Testis (tissue), 2 donors: ENCODE measurements at regions not wholly inside any gene's neighbourhood (a gene's known extent, or its start where the extent isn't known, plus 50 kb on each side); places are given as distances from the start of the nearest gene placed in this dataset.

Experiments
- DNase-seq: peaks from one replicate; pipeline ENCODE4 v3.0.0-alpha.2; 2019
- H3K27ac ChIP-seq, 2 donors: fragments of 200-600 bp; sonication (generic); one replicate each; pipeline ENCODE4 v1.5.1; 2019
- H3K27me3 ChIP-seq: fragments of 200-600 bp; sonication (generic); one replicate; pipeline ENCODE4 v1.5.1; 2019
- H3K36me3 ChIP-seq: fragments of 200-600 bp; sonication (generic); one replicate; pipeline ENCODE4 v1.5.1; 2017; ENCODE audit warnings: low read depth; ENCODE audit errors: missing control alignments
- H3K4me1 ChIP-seq: fragments of 200-600 bp; sonication (generic); one replicate; pipeline ENCODE4 v1.5.1; 2019
- H3K4me3 ChIP-seq, 2 donors: fragments of 200-600 bp; sonication (generic); one replicate each; pipeline ENCODE4 v1.5.1; 2017 to 2019
- H3K9me3 ChIP-seq: fragments of 200-600 bp; sonication (generic); one replicate; pipeline ENCODE4 v1.5.1; 2017
- POLR2A ChIP-seq: fragments of 450-650 bp; IDR thresholded peaks from one replicate; pipeline ENCODE4 v1.6.1; 2017; ENCODE audit warnings: antibody characterized with exemption, mild to moderate bottlenecking, moderate library complexity
- WGBS, 2 donors: methylation state at CpG; one replicate each; pipeline ENCODE4 v1.1.5; 2018; 5-methylcytosine and 5-hydroxymethylcytosine counted together
- intact Hi-C: fragments of 100-400 bp; cut with DNase I; formaldehyde crosslinking; loops from one replicate; pipeline ENCODE4 v1.15.1; 2023; ENCODE audit warnings: low total_unique reads
- TF ChIP-seq, protein P1 (sequence below), 3 experiments: fragments of 450-650 bp in 2 of 3; fragments of 200-600 bp in 1 of 3; sonication (generic) in 1 of 3; IDR thresholded peaks; one replicate each; pipeline ENCODE4 v1.5.1; 2016 to 2019; ENCODE audit warnings: antibody characterized with exemption in 3 of 3, mild to moderate bottlenecking in 2 of 3, moderate library complexity in 1 of 3

DNA sequence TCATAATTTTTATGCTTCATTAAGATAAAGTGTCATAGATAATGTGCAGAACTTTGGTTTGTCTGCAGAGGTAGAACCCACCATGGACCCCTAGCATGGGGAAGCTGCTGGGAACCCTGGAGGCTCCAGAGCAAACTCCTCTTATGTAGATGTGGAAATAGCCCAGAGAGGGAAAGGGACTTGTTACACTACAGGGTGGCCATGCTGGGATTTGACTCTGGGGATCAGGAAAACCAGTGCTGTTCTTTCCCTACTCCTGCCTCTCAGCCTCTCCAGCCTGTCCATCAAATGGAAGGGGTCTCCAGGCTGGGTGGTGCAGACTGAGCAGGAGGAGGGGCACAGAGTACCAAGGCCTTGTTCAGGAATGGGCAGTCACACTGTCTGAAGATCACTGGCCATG lies 54.2 kb downstream of the MSX1 start:
- H3K4me3 ChIP-seq, result no peak overlapping the region
- H3K36me3 ChIP-seq, result no peaks in the 10 kb centered on the region
- H3K4me1 ChIP-seq, result no peaks in the 10 kb centered on the region
- H3K9me3 ChIP-seq, result no peaks in the 10 kb centered on the region
- TF ChIP-seq POLR2A, result no peak
- TF ChIP-seq, protein P1, sequence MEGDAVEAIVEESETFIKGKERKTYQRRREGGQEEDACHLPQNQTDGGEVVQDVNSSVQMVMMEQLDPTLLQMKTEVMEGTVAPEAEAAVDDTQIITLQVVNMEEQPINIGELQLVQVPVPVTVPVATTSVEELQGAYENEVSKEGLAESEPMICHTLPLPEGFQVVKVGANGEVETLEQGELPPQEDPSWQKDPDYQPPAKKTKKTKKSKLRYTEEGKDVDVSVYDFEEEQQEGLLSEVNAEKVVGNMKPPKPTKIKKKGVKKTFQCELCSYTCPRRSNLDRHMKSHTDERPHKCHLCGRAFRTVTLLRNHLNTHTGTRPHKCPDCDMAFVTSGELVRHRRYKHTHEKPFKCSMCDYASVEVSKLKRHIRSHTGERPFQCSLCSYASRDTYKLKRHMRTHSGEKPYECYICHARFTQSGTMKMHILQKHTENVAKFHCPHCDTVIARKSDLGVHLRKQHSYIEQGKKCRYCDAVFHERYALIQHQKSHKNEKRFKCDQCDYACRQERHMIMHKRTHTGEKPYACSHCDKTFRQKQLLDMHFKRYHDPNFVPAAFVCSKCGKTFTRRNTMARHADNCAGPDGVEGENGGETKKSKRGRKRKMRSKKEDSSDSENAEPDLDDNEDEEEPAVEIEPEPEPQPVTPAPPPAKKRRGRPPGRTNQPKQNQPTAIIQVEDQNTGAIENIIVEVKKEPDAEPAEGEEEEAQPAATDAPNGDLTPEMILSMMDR (IDR thresholded peaks at IDR 0.05), result no peak
- no peaks in the 10 kb centered on the region for H3K27me3 ChIP-seq
- no peak overlapping the region for H3K27ac ChIP-seq
- no peak for DNase-seq
- intact Hi-C loops, result no loop called here

- no peaks in the 10 kb centered on the region for H3K27me3 ChIP-seq
- no peaks in the 10 kb centered on the region for H3K36me3 ChIP-seq
- WGBS, 2 donors, result 63 to 76% methylated on average over 4 of the region's 4 CpGs
- no peaks in the 10 kb centered on the region for H3K4me1 ChIP-seq
- intact Hi-C loops, result no loop called here
- H3K27ac ChIP-seq, result no peak overlapping the region
- H3K9me3 ChIP-seq, result no peaks in the 10 kb centered on the region
- H3K4me3 ChIP-seq, result no peak overlapping the region
- TF ChIP-seq, protein P1 (IDR thresholded peaks at IDR 0.05), result no peak
- no peak for TF ChIP-seq POLR2A
- DNase-seq, result no peak
Measured at GRCh38 chr4:4914059-4914820, 54.8 kb downstream of the MSX1 start.

GRCh38 chr4:4914965-4915845 lies 55.7 kb downstream of the MSX1 start:
- H3K36me3 ChIP-seq, result no peaks in the 10 kb centered on the region
- no peak overlapping the region for H3K4me3 ChIP-seq
- TF ChIP-seq, protein P1 (IDR thresholded peaks at IDR 0.05), result no peak
- no peak for TF ChIP-seq POLR2A
- WGBS, 2 donors, result 77 to 86% methylated on average over 10 of the region's 10 CpGs
- DNase-seq, result no peak
- H3K27ac ChIP-seq, result no peak overlapping the region
- no peaks in the 10 kb centered on the region for H3K4me1 ChIP-seq
- no peaks in the 10 kb centered on the region for H3K27me3 ChIP-seq
- no peaks in the 10 kb centered on the region for H3K9me3 ChIP-seq
- intact Hi-C loops, result no loop called here

DNA sequence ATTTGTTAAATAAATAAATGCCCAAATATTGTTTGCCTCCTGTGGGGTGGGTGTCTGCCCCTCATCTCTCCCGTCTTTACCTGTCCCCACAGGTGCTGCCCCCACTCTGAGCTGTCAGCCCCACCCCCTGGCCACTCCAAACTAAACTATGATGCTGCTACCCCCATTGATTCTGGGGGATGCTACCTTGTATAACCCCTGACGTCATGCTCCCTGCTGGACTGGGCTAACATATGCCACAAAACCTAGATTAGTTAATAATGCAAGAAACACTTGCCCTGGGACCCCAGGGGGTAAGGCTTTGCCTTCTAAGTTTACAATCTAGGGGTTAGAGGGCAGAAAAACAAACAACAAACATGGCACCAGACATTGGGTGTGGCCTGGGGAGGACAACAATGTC lies 58.6 kb downstream of the MSX1 start:
- DNase-seq, result no peak
- Histone ChIP-seq H3K27me3 (no peaks in the 10 kb centered on the region), H3K27ac (no peak overlapping the region), H3K9me3 (no peaks in the 10 kb centered on the region), H3K4me3 (no peak overlapping the region), H3K4me1 (no peaks in the 10 kb centered on the region), H3K36me3 (no peaks in the 10 kb centered on the region)
- TF ChIP-seq, protein P1 (IDR thresholded peaks at IDR 0.05), result no peak
- no peak for TF ChIP-seq POLR2A
- intact Hi-C loops, result no loop called here
- 62 to 69% methylated on average over 2 of the region's 2 CpGs for WGBS, 2 donors
